ENCODE measurements at regions not wholly inside any gene's neighbourhood (a gene's known extent, or its start where the extent isn't known, plus 50 kb on each side); places are given as distances from the start of the nearest gene placed in this dataset.
A peak's percentile ranks its signal among the peaks of the same experiment; 100 is the strongest.

DNA sequence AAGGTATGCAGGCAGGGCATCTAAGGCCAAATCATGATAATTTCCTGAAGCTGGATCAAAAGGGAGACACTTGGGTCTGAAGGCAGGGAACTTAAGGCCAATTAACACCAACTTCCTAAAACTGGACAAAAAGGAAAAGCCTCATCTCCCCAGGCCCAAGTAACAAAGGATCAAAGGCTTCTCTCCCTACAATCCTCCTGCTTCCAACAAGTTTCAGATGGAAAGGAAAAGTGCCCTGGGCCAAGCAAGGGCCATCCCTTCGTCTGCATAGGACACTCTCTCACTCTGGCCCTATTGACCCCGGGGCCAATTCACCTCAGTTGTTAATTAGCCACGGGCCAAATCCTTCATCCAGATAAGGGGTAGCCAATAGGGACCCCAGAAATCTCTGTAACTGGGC is 1335.8 kb upstream of the CDH2 start (continued):
- TF ChIP-seq PATZ1 (CRISPR knock-in tag; IDR thresholded peaks at IDR 0.05; ENCODE audit: borderline replicate concordance), result no peak
- TF ChIP-seq ZFP3 (CRISPR knock-in tag; IDR thresholded peaks at IDR 0.05), result no peak
- no peak for TF ChIP-seq ZC3H10 (CRISPR knock-in tag; IDR thresholded peaks at IDR 0.05)
- TF ChIP-seq GLIS3 (CRISPR knock-in tag; IDR thresholded peaks at IDR 0.05), result no peak
- TF ChIP-seq CSDC2 (CRISPR knock-in tag; IDR thresholded peaks at IDR 0.05), result no peak
- TF ChIP-seq RARB (CRISPR knock-in tag; IDR thresholded peaks at IDR 0.05), result no peak
- TF ChIP-seq ZFP30 (CRISPR knock-in tag; IDR thresholded peaks at IDR 0.05), result no peak
- TF ChIP-seq PPARA (CRISPR knock-in tag; IDR thresholded peaks at IDR 0.05; ENCODE audit: borderline replicate concordance), result no peak

DNA sequence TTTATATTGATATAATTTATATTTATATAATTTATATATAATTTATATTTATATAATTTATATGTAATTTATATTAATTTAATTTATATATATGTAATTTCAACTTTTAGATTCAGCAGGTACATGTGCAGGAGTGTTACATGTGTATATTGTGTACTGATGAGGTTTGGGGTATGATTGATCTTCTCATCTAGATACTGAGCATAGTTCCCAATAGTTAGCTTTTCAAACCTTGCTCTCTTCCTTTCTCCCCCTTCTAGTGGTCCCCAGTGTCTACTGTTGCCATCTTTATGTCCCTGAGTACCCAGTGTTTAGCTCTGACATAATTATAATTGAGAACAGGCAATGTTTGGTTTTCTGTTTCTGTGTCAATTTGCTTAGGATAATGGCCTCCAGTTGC is 1335.3 kb upstream of the CDH2 start:
- TF ChIP-seq ZFP30 (CRISPR knock-in tag; IDR thresholded peaks at IDR 0.05) (no peak), ISL1 (CRISPR knock-in tag; IDR thresholded peaks at IDR 0.05) (no peak)
- no peak for ATAC-seq

- TF ChIP-seq ESRRG (CRISPR knock-in tag; IDR thresholded peaks at IDR 0.05) (no peak), TSHZ2 (CRISPR knock-in tag; IDR thresholded peaks at IDR 0.05) (no peak), BACH2 (CRISPR knock-in tag; IDR thresholded peaks at IDR 0.05; ENCODE audit: borderline replicate concordance) (no peak), ARNTL (CRISPR knock-in tag; IDR thresholded peaks at IDR 0.05; ENCODE audit: borderline replicate concordance, low read depth) (no peak), POU6F1 (CRISPR knock-in tag; IDR thresholded peaks at IDR 0.05; ENCODE audit: borderline replicate concordance, low read depth) (no peak), RARB (CRISPR knock-in tag; IDR thresholded peaks at IDR 0.05) (no peak), ZNF8 (CRISPR knock-in tag; IDR thresholded peaks at IDR 0.05) (no peak), TOX (CRISPR knock-in tag; IDR thresholded peaks at IDR 0.05; ENCODE audit: borderline replicate concordance) (peak; percentile 24; the same call in 1 of the 2 replicates), PATZ1 (CRISPR knock-in tag; IDR thresholded peaks at IDR 0.05; ENCODE audit: borderline replicate concordance) (no peak), ISL1 (CRISPR knock-in tag; IDR thresholded peaks at IDR 0.05) (peak; percentile 59), OSR1 (CRISPR knock-in tag; IDR thresholded peaks at IDR 0.05) (no peak), ZFP3 (CRISPR knock-in tag; IDR thresholded peaks at IDR 0.05) (no peak), CSDC2 (CRISPR knock-in tag; IDR thresholded peaks at IDR 0.05) (no peak), ZFP30 (CRISPR knock-in tag; IDR thresholded peaks at IDR 0.05) (no peak), ZNF565 (CRISPR knock-in tag; conservative IDR thresholded peaks at IDR 0.05; ENCODE audit: low read depth) (no peak), CSRNP3 (CRISPR knock-in tag; IDR thresholded peaks at IDR 0.05) (no peak), ZNF70 (CRISPR knock-in tag; IDR thresholded peaks at IDR 0.05) (no peak), PPARA (CRISPR knock-in tag; IDR thresholded peaks at IDR 0.05; ENCODE audit: borderline replicate concordance) (no peak), SNAI2 (CRISPR knock-in tag; IDR thresholded peaks at IDR 0.05) (no peak), TCF4 (CRISPR knock-in tag; IDR thresholded peaks at IDR 0.05; ENCODE audit: borderline replicate concordance) (no peak), ZC3H10 (CRISPR knock-in tag; IDR thresholded peaks at IDR 0.05) (no peak), GLIS3 (CRISPR knock-in tag; IDR thresholded peaks at IDR 0.05) (no peak)
- TF ChIP-seq, protein P1, sequence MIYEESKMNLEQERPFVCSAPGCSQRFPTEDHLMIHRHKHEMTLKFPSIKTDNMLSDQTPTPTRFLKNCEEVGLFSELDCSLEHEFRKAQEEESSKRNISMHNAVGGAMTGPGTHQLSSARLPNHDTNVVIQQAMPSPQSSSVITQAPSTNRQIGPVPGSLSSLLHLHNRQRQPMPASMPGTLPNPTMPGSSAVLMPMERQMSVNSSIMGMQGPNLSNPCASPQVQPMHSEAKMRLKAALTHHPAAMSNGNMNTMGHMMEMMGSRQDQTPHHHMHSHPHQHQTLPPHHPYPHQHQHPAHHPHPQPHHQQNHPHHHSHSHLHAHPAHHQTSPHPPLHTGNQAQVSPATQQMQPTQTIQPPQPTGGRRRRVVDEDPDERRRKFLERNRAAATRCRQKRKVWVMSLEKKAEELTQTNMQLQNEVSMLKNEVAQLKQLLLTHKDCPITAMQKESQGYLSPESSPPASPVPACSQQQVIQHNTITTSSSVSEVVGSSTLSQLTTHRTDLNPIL (CRISPR knock-in tag; IDR thresholded peaks at IDR 0.05; ENCODE audit: low read depth), result peak; percentile 64; the same call in 1 of the 2 replicates
- ATAC-seq, result no peak
These were observed 1325.0 kb upstream of the CDH2 start for GRCh38 chr18:29501952-29502351.

Measured in SK-N-SH treated with all-trans-retinoic acid at 6 μM for 48 hours (cell line).